HepG2 (cell line): ENCODE measurements at regions not wholly inside any gene's neighbourhood (a gene's known extent, or its start where the extent isn't known, plus 50 kb on each side); places are given as distances from the start of the nearest gene placed in this dataset.

ENCODE experiments used
- ATAC-seq: fragments of 200-7000 bp; cut with Tn5 transposase; 3 replicates; pipeline ENCODE4 v1.9.1; 2020; ENCODE audit warnings: mild to moderate bottlenecking, moderate library complexity
- BruUV-seq: library from RNA; stranded (reverse); fragments of 400-500 nt; replicated peaks from 2 replicates; lab custom pipeline; 2021; lab: Mats Ljungman, UMichigan
- CTCF ChIA-PET: fragments of 300-600 bp; formaldehyde crosslinking; extraction: SDS; loops from one replicate; lab custom pipeline; 2021; ENCODE audit warnings: low total read pairs, inconsistent platforms, low intra/inter-chr PET ratio; lab: Yijun Ruan, JAX
- POLR2A ChIA-PET: fragments of 350-600 bp; sonication (Branson Sonifier 250); formaldehyde crosslinking; loops from one replicate; lab custom pipeline; 2020; ENCODE audit warnings: antibody characterized with exemption, inconsistent platforms; lab: Yijun Ruan, JAX
- DNase-seq: peaks from one replicate; pipeline ENCODE4 v3.0.0-alpha.2; 2015; ENCODE audit warnings: low spot score
- FAIRE-seq: peaks from 3 replicates; lab custom pipeline; 2011; peaks lifted over from hg19 to GRCh38; lab: Jason Lieb, UNC
- H2AFZ ChIP-seq: one replicate; pipeline ENCODE4 v1.6.1; 2011; ENCODE audit warnings: low read length, inconsistent platforms
- H3K27ac ChIP-seq: fragments of 300-600 bp; 3 replicates; pipeline ENCODE4 v1.8.0; 2011; ENCODE audit warnings: mixed run types, mild to moderate bottlenecking, mixed read lengths, low read length, inconsistent platforms; ENCODE audit not compliant: insufficient read depth; ENCODE audit errors: extremely low read length
- H3K27me3 ChIP-seq, 2 experiments: fragments of 200-600 bp in 1 of 2; 2 replicates in 1 of 2; 3 replicates in 1 of 2; pipeline versions ENCODE4 v1.6.0 to v1.8.0; 2011; ENCODE audit warnings: low read length in 2 of 2, mild to moderate bottlenecking in 2 of 2, moderate library complexity in 2 of 2, inconsistent platforms in 1 of 2; ENCODE audit not compliant: insufficient read depth in 2 of 2, control insufficient read depth in 1 of 2
- H3K36me3 ChIP-seq, 2 experiments: fragments of 200-600 bp in 1 of 2; replicated peaks in 1 of 2; 2 replicates in 1 of 2; 3 replicates in 1 of 2; pipeline versions ENCODE4 v1.5.1 to v1.8.0; 2011; ENCODE audit warnings: low read length in 2 of 2, inconsistent platforms in 1 of 2; ENCODE audit not compliant: insufficient read depth in 2 of 2, control insufficient read depth in 1 of 2
- H3K4me1 ChIP-seq: 2 replicates; pipeline ENCODE4 v1.5.1; 2012; ENCODE audit warnings: low read length, inconsistent platforms; ENCODE audit not compliant: insufficient read depth
- H3K4me2 ChIP-seq: 2 replicates; pipeline ENCODE4 v1.6.0; 2011; ENCODE audit warnings: low read depth, low read length, inconsistent platforms
- H3K4me3 ChIP-seq, 3 experiments: fragments of 200-600 bp in 1 of 3; sonication (generic), shearing (Covaris generic) in 1 of 3; replicated peaks in 1 of 3; 2 replicates each; pipeline ENCODE4 v1.5.1; 2011 to 2016; ENCODE audit warnings: low read length in 3 of 3, inconsistent platforms in 2 of 3, low read depth in 2 of 3, mild to moderate bottlenecking in 2 of 3, control low read depth in 1 of 3, mixed read lengths in 1 of 3; ENCODE audit not compliant: insufficient read depth in 1 of 3
- H3K79me2 ChIP-seq: one replicate; pipeline ENCODE4 v1.6.1; 2011; ENCODE audit warnings: low read length, inconsistent platforms; ENCODE audit not compliant: insufficient read depth
- H3K9ac ChIP-seq: 2 replicates; pipeline ENCODE4 v1.6.0; 2011; ENCODE audit warnings: mild to moderate bottlenecking, low read depth, low read length, inconsistent platforms; ENCODE audit not compliant: insufficient read depth
- H3K9me3 ChIP-seq: 2 replicates; pipeline ENCODE4 v1.5.1; 2012; ENCODE audit warnings: mild to moderate bottlenecking, low read length
- H4K20me1 ChIP-seq: 2 replicates; pipeline ENCODE4 v1.6.0; 2011; ENCODE audit warnings: inconsistent platforms, mild to moderate bottlenecking, low read length, moderate library complexity; ENCODE audit not compliant: insufficient read depth
- DPF2 ChIP-seq: sonication (generic); formaldehyde crosslinking; IDR thresholded peaks from 2 replicates; pipeline ENCODE4 v1.4.0; 2020; ENCODE audit warnings: mild to moderate bottlenecking, low read depth, missing genetic modification reagents, borderline replicate concordance
- HNRNPH1 ChIP-seq: fragments of 200-400 bp; formaldehyde crosslinking; optimal IDR thresholded peaks from 2 replicates; pipeline ENCODE3; 2017; ENCODE audit warnings: mild to moderate bottlenecking, low read depth, low read length
- KDM6A ChIP-seq: IDR thresholded peaks from 2 replicates; pipeline ENCODE4 v1.6.1; 2016; ENCODE audit warnings: low read depth
- MAFG ChIP-seq: sonication (generic); formaldehyde crosslinking; IDR thresholded peaks from 2 replicates; pipeline ENCODE4 v1.5.1; 2020; ENCODE audit warnings: mild to moderate bottlenecking, missing genetic modification reagents
- RFXAP ChIP-seq: sonication (generic); formaldehyde crosslinking; IDR thresholded peaks from 2 replicates; pipeline ENCODE4 v1.4.0; 2020; ENCODE audit warnings: missing genetic modification reagents, borderline replicate concordance
- ZNF382 ChIP-seq: sonication (generic); formaldehyde crosslinking; IDR thresholded peaks from 2 replicates; pipeline ENCODE4 v1.5.0; 2020; ENCODE audit warnings: missing genetic modification reagents, mild to moderate bottlenecking, borderline replicate concordance
- ZNF451 ChIP-seq: sonication (generic); formaldehyde crosslinking; IDR thresholded peaks from 2 replicates; pipeline ENCODE4 v1.5.0; 2020; ENCODE audit warnings: mild to moderate bottlenecking, missing genetic modification reagents
- ZNF619 ChIP-seq: sonication (generic); formaldehyde crosslinking; IDR thresholded peaks from 2 replicates; pipeline ENCODE4 v1.4.0; 2020; ENCODE audit warnings: mild to moderate bottlenecking, missing genetic modification reagents
- ZNF782 ChIP-seq: sonication (generic); formaldehyde crosslinking; IDR thresholded peaks from 2 replicates; pipeline ENCODE4 v1.4.0; 2020; ENCODE audit warnings: missing genetic modification reagents, mild to moderate bottlenecking, borderline replicate concordance
- WGBS: methylation state at CpG from one replicate; pipeline ENCODE4 v1.1.6; 2017; ENCODE audit warnings: low lambda C conversion rate; 5-methylcytosine and 5-hydroxymethylcytosine counted together
- in situ Hi-C: cut with HindIII; loops from 2 replicates; pipeline ENCODE4 v1.10.0; 2017; ENCODE audit warnings: low pct_unique_long_range_greater_than_20kb; ENCODE audit not compliant: extremely low pct_ligation_motif_present
- intact Hi-C: fragments of 100-400 bp; cut with micrococcal nuclease; formaldehyde crosslinking; loops from one replicate; pipeline ENCODE4 v1.10.0; 2022; ENCODE audit not compliant: unreplicated experiment
- TF ChIP-seq, protein P1 (sequence below): sonication (generic); formaldehyde crosslinking; conservative IDR thresholded peaks from 2 replicates; pipeline ENCODE4 v1.8.1; 2023; ENCODE audit warnings: missing genetic modification reagents
- TF ChIP-seq, protein P2 (sequence below): sonication (generic); formaldehyde crosslinking; IDR thresholded peaks from 2 replicates; pipeline ENCODE4 v1.4.0; 2020; ENCODE audit warnings: mild to moderate bottlenecking, missing genetic modification reagents

DNA sequence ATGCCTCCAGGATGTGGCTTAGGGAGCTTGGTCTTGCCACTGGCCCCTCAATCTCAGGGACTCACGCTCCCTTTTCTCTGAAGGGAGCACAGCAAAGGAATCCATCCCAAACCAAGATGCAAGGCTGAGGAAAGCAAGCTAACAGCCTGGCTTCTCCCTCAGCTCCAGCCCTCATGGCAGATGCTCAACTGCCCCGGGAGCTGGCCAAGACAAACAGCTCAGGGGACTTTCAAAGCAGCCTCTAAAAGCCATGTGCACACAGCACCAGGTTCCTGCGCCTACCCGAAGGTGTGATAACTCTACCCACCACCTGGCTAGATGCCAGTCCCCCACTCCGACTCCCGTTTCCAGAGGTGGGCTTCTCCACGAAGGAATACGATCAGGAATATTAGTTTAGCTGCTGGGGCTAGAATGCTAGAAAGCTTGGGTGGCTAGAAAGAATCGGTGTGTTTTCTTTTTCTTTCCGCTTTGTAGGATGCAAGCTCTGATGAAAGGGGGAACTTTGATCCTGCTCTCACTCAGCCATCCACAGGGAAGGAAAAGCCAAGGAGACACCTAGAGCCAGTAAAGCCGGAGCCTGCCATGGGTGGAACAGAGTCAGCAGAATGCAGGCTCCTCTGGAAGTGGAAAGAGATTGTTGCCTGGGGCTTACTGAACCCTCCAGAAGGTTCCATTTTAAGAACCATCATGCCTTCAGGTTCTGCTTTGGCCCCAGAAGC is 89.0 kb upstream of the FGFR2 start:
- Histone ChIP-seq H3K9me3 (no peaks in the 10 kb centered on the region), H3K4me3 (no peak overlapping the region), H3K4me1 (peaks cover 22% of the 10 kb centered on the region), H4K20me1 (no peaks in the 10 kb centered on the region), H3K4me2 (peak overlapping the region; percentile 29; the same call in 1 of the 2 replicates), H2AFZ (no peak overlapping the region), H3K36me3 (no peaks in the 10 kb centered on the region), H3K27me3 (peaks cover 1 to 10% of the 10 kb centered on the region in 2 experiments; a peak in 2 of 5 replicates), H3K79me2 (no peaks in the 10 kb centered on the region), H3K9ac (no peak overlapping the region), H3K27ac (no peak overlapping the region)
- TF ChIP-seq, protein P1, sequence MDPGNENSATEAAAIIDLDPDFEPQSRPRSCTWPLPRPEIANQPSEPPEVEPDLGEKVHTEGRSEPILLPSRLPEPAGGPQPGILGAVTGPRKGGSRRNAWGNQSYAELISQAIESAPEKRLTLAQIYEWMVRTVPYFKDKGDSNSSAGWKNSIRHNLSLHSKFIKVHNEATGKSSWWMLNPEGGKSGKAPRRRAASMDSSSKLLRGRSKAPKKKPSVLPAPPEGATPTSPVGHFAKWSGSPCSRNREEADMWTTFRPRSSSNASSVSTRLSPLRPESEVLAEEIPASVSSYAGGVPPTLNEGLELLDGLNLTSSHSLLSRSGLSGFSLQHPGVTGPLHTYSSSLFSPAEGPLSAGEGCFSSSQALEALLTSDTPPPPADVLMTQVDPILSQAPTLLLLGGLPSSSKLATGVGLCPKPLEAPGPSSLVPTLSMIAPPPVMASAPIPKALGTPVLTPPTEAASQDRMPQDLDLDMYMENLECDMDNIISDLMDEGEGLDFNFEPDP = no peak
- no peak for TF ChIP-seq KDM6A
- no peak for TF ChIP-seq RFXAP (CRISPR knock-in tag)
- TF ChIP-seq ZNF782 (CRISPR knock-in tag) = no peak
- TF ChIP-seq HNRNPH1 = no peak
- no peak for TF ChIP-seq MAFG
- TF ChIP-seq, protein P2, sequence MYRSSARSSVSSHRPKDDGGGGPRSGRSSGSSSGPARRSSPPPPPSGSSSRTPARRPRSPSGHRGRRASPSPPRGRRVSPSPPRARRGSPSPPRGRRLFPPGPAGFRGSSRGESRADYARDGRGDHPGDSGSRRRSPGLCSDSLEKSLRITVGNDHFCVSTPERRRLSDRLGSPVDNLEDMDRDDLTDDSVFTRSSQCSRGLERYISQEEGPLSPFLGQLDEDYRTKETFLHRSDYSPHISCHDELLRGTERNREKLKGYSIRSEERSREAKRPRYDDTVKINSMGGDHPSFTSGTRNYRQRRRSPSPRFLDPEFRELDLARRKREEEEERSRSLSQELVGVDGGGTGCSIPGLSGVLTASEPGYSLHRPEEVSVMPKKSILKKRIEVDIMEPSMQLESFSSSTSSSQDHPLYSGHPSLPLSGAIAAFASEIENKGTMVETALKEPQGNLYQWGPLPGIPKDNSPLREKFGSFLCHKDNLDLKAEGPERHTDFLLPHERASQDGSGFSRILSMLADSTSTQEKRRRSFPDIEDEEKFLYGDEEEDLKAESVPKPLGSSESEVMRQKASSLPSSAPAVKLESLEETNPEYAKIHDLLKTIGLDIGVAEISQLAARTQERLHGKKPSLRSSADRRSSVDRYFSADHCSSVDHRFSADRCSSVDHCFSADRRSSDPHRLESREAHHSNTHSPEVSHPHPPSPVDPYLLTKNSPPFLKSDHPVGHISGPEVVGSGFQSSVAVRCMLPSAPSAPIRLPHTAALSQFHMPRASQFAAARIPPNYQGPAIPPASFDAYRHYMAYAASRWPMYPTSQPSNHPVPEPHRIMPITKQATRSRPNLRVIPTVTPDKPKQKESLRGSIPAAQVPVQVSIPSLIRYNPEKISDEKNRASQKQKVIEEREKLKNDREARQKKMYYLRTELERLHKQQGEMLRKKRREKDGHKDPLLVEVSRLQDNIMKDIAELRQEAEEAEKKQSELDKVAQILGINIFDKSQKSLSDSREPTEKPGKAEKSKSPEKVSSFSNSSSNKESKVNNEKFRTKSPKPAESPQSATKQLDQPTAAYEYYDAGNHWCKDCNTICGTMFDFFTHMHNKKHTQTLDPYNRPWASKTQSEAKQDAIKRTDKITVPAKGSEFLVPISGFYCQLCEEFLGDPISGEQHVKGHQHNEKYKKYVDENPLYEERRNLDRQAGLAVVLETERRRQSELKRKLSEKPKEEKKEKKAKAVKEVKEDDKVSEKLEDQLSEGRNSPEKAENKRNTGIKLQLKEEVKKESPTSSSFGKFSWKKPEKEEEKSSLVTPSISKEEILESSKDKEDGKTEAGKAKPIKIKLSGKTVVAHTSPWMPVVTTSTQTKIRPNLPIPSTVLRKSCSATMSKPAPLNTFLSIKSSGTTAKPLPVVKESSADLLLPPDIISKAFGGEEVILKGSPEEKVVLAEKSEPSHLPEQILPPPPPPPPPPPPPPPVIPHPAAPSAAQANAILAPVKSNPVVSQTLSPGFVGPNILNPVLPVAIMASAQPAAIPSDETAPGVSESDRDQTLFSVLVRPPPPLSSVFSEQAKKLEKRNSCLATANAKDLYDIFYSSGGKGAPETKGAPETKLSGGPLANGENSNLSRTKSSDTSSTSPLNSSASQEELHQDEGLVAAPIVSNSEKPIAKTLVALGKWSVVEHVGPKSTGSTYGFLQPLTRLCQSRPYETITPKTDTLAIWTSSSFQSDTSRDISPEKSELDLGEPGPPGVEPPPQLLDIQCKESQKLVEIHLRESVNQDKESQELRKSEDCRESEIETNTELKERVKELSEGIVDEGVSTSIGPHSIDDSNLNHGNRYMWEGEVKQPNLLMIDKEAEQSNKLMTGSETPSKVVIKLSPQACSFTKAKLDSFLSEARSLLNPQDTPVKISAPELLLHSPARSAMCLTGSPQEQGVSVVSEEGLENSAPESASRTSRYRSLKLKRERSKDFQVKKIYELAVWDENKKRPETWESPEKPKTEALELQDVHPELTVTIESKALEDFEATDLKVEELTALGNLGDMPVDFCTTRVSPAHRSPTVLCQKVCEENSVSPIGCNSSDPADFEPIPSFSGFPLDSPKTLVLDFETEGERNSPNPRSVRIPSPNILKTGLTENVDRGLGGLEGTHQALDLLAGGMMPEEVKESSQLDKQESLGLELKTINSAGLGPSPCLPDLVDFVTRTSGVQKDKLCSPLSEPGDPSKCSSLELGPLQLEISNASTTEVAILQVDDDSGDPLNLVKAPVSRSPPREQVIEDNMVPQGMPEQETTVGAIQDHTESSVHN (CRISPR knock-in tag) = no peak
- TF ChIP-seq ZNF451 (CRISPR knock-in tag) = no peak
- no peak for TF ChIP-seq ZNF619 (CRISPR knock-in tag)
- TF ChIP-seq DPF2 (CRISPR knock-in tag) = no peak
- no peak for TF ChIP-seq ZNF382 (CRISPR knock-in tag)
- BruUV-seq = no TSS peak
- ChIA-PET CTCF (no interaction called here), POLR2A (no interaction called here)
- intact Hi-C loops (no loop called here), in situ Hi-C loops (no loop called here)
- WGBS = 28% methylated on average over 8 of the region's 11 CpGs
- DNase-seq (no peak), ATAC-seq (no peak; the same call in 2 of the 3 replicates), FAIRE-seq (no peak)
